ENCODE measurements at regions not wholly inside any gene's neighbourhood (a gene's known extent, or its start where the extent isn't known, plus 50 kb on each side); places are given as distances from the start of the nearest gene placed in this dataset.

- no peak overlapping the region for H3K9ac ChIP-seq (ENCODE audit: low read length)
- no peak overlapping the region for H3K4me3 ChIP-seq (replicated peaks in 1 of 2; ENCODE audit: low read depth in 1 of 2, low read length in 2 of 2)
- H3K4me2 ChIP-seq (ENCODE audit: low read length), result no peak overlapping the region
- no peaks in the 10 kb centered on the region for H3K27me3 ChIP-seq (ENCODE audit: insufficient read depth, low read length)
- no peaks in the 10 kb centered on the region for H3K79me2 ChIP-seq (ENCODE audit: insufficient read depth, low read length)
- ChIA-PET POLR2A (no interaction called here), CTCF (no interaction called here), RAD21 (ENCODE audit: low non-redundant PET in 1 of 2, low total read pairs in 2 of 2, uncharacterized antibody in 2 of 2, unreplicated experiment in 2 of 2) (no interaction called here)
- no peaks in the 10 kb centered on the region for H3K4me1 ChIP-seq (ENCODE audit: control insufficient read depth in 1 of 2, insufficient read depth in 2 of 2, low read length in 2 of 2)
- no peaks in the 10 kb centered on the region for H3K9me3 ChIP-seq (ENCODE audit: control insufficient read depth in 1 of 2, insufficient read depth in 1 of 2, low read depth in 1 of 2, low read length in 2 of 2)
- H4K20me1 ChIP-seq (ENCODE audit: insufficient read depth), result no peaks in the 10 kb centered on the region
- DNase-seq (ENCODE audit: low read depth, low spot score) (no peak), ATAC-seq (no peak)
- H2AFZ ChIP-seq (ENCODE audit: low read depth, low read length, poor library complexity, severe bottlenecking), result no peak overlapping the region
- no TSS peak for BruUV-seq (replicated peaks)
- H3K27ac ChIP-seq (ENCODE audit: low read depth, low read length), result no peak overlapping the region
- H3K36me3 ChIP-seq (ENCODE audit: control insufficient read depth in 1 of 2, insufficient read depth in 2 of 2, low read length in 2 of 2), result no peaks in the 10 kb centered on the region
- TF ChIP-seq YY1 (IDR thresholded peaks at IDR 0.05; ENCODE audit: extremely low read depth, insufficient replicate concordance, low read depth, low read length), result no peak
- TF ChIP-seq EGR1 (IDR thresholded peaks at IDR 0.05; ENCODE audit: low read depth), result no peak
- TF ChIP-seq, protein P1, sequence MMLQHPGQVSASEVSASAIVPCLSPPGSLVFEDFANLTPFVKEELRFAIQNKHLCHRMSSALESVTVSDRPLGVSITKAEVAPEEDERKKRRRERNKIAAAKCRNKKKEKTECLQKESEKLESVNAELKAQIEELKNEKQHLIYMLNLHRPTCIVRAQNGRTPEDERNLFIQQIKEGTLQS (IDR thresholded peaks at IDR 0.05), result no peak
- TF ChIP-seq TCF7L2 (IDR thresholded peaks at IDR 0.05; ENCODE audit: borderline replicate concordance, extremely low read depth, insufficient read depth, insufficient read length), result no peak
- no peak for TF ChIP-seq SP1 (IDR thresholded peaks at IDR 0.05; ENCODE audit: low read depth)
- no peak for TF ChIP-seq FOSL1 (IDR thresholded peaks at IDR 0.05; ENCODE audit: low read depth)
- no peak for TF ChIP-seq EZH2phosphoT487 (IDR thresholded peaks at IDR 0.05; ENCODE audit: borderline replicate concordance)
- no peak for TF ChIP-seq ZNF274 (IDR thresholded peaks at IDR 0.05; ENCODE audit: low read depth, low read length)
- TF ChIP-seq ELF1 (IDR thresholded peaks at IDR 0.05; ENCODE audit: borderline replicate concordance, low read depth), result no peak
- TF ChIP-seq SRF (IDR thresholded peaks at IDR 0.05; ENCODE audit: low read depth), result no peak
- no peak for TF ChIP-seq ZBTB33 (IDR thresholded peaks at IDR 0.05; ENCODE audit: extremely low read depth, insufficient replicate concordance, low read length)
- no peak for TF ChIP-seq CTCF (IDR thresholded peaks at IDR 0.05 in 2 of 3, conservative IDR thresholded peaks at IDR 0.05 in 1 of 3; ENCODE audit: borderline replicate concordance in 1 of 3, insufficient read depth in 1 of 3, low read depth in 2 of 3, low read length in 2 of 3)
- TF ChIP-seq RAD21 (IDR thresholded peaks at IDR 0.05; ENCODE audit: low read depth), result no peak
- no peak for TF ChIP-seq CEBPB (IDR thresholded peaks at IDR 0.05; ENCODE audit: low read depth)
- TF ChIP-seq MAX (IDR thresholded peaks at IDR 0.05), result no peak
- no peak for TF ChIP-seq CBX3 (IDR thresholded peaks at IDR 0.05; ENCODE audit: low read depth)
- TF ChIP-seq SIN3A (IDR thresholded peaks at IDR 0.05; ENCODE audit: low read depth), result no peak
- intact Hi-C loops (cut with micrococcal nuclease), result no loop called here
- no peaks in the 10 kb centered on the region for H3K9me2 ChIP-seq (ENCODE audit: insufficient read depth)
These were observed 679.3 kb upstream of the PCDH20 start for GRCh38 chr13:62094932-62095331.

All from HCT116 (cell line).